ENCODE measurements at regions not wholly inside any gene's neighbourhood (a gene's known extent, or its start where the extent isn't known, plus 50 kb on each side); places are given as distances from the start of the nearest gene placed in this dataset.
"Not testable (repeated sequence)": the region's sequence is repeated elsewhere in the genome, so short reads cannot be mapped to it uniquely, and the experiment has no call there.

GRCh38 chr6:114805426-114805825 is 462.6 kb upstream of the HS3ST5 start:
- not testable (repeated sequence) for TF ChIP-seq ARID3B (CRISPR knock-in tag; IDR thresholded peaks at IDR 0.05; ENCODE audit: borderline replicate concordance); ZNF561 (CRISPR knock-in tag; conservative IDR thresholded peaks at IDR 0.05); ATF6 (CRISPR knock-in tag; IDR thresholded peaks at IDR 0.05); CBFA2T3 (IDR thresholded peaks at IDR 0.05); CHD1 (IDR thresholded peaks at IDR 0.05; ENCODE audit: low read length); ATF7 (IDR thresholded peaks at IDR 0.05); ZBTB7A (IDR thresholded peaks at IDR 0.05; ENCODE audit: borderline replicate concordance, control insufficient read depth, low read depth, low read length); JUN (IDR thresholded peaks at IDR 0.05; ENCODE audit: borderline replicate concordance, low read depth, low read length); JUN (CRISPR knock-in tag; IDR thresholded peaks at IDR 0.05; ENCODE audit: borderline replicate concordance)

Data from K562 (cell line).